GM21515 (cell line): ENCODE measurements at regions not wholly inside any gene's neighbourhood (a gene's known extent, or its start where the extent isn't known, plus 50 kb on each side); places are given as distances from the start of the nearest gene placed in this dataset.

Source experiments
- ATAC-seq: cut with Tn5 transposase; IDR thresholded peaks from one replicate; pipeline ENCODE4 v1.9.1; 2021; ENCODE audit not compliant: unreplicated experiment

GRCh38 chr16:79543219-79543618 lies 57.3 kb downstream of the MAF start:
- no peak for ATAC-seq

- ATAC-seq, result no peak
Observed at GRCh38 chr16:79542237-79542774, 58.2 kb downstream of the MAF start.

- ATAC-seq, result no peak
Observed at GRCh38 chr16:79540825-79541595, 59.5 kb downstream of the MAF start.

- ATAC-seq, result no peak
Observed at GRCh38 chr16:79537584-79537983, 63.0 kb downstream of the MAF start.

GRCh38 chr16:79536958-79537357 lies 63.6 kb downstream of the MAF start:
- no peak for ATAC-seq

GRCh38 chr16:79535130-79535529 lies 65.4 kb downstream of the MAF start:
- no peak for ATAC-seq

GRCh38 chr16:79534143-79534542 lies 66.4 kb downstream of the MAF start:
- no peak for ATAC-seq

- no peak for ATAC-seq
Observed at GRCh38 chr16:79533292-79533691, 67.2 kb downstream of the MAF start.

GRCh38 chr16:79532785-79533184 lies 67.8 kb downstream of the MAF start:
- ATAC-seq, result no peak

GRCh38 chr16:79532273-79532672 lies 68.3 kb downstream of the MAF start:
- no peak for ATAC-seq

- ATAC-seq, result no peak
Observed at GRCh38 chr16:79528338-79528737, 72.2 kb downstream of the MAF start.

- ATAC-seq, result no peak
Observed at GRCh38 chr16:79523971-79524370, 76.6 kb downstream of the MAF start.

- no peak for ATAC-seq
Observed at GRCh38 chr16:79519448-79519847, 81.1 kb downstream of the MAF start.

GRCh38 chr16:79517156-79517555 lies 83.4 kb downstream of the MAF start:
- no peak for ATAC-seq

- ATAC-seq, result no peak
Observed at GRCh38 chr16:79510879-79511278, 89.7 kb downstream of the MAF start.

- ATAC-seq, result no peak
Observed at GRCh38 chr16:79509906-79510305, 90.6 kb downstream of the MAF start.

- no peak for ATAC-seq
Observed at GRCh38 chr16:79509211-79509631, 91.3 kb downstream of the MAF start.

- ATAC-seq, result no peak
Observed at GRCh38 chr16:79508294-79508693, 92.2 kb downstream of the MAF start.

- ATAC-seq, result no peak
Observed at GRCh38 chr16:79505344-79505743, 95.2 kb downstream of the MAF start.

GRCh38 chr16:79503511-79503910 lies 97.0 kb downstream of the MAF start:
- no peak for ATAC-seq

GRCh38 chr16:79501446-79501845 lies 99.1 kb downstream of the MAF start:
- ATAC-seq, result no peak

GRCh38 chr16:79500866-79501265 lies 99.7 kb downstream of the MAF start:
- no peak for ATAC-seq

- ATAC-seq, result no peak
Observed at GRCh38 chr16:79500286-79500685, 100.3 kb downstream of the MAF start.
